ENCODE measurements at regions not wholly inside any gene's neighbourhood (a gene's known extent, or its start where the extent isn't known, plus 50 kb on each side); places are given as distances from the start of the nearest gene placed in this dataset.

- TF ChIP-seq CTCF (IDR thresholded peaks at IDR 0.05; ENCODE audit: low read depth, low read length) (no peak), EZH2phosphoT487 (IDR thresholded peaks at IDR 0.05; ENCODE audit: low read depth) (no peak)
These were observed 255.5 kb downstream of the EFCAB11 start for GRCh38 chr14:89699071-89699470.

All from OCI-LY3 (cell line).